ENCODE measurements at regions not wholly inside any gene's neighbourhood (a gene's known extent, or its start where the extent isn't known, plus 50 kb on each side); places are given as distances from the start of the nearest gene placed in this dataset.

DNA sequence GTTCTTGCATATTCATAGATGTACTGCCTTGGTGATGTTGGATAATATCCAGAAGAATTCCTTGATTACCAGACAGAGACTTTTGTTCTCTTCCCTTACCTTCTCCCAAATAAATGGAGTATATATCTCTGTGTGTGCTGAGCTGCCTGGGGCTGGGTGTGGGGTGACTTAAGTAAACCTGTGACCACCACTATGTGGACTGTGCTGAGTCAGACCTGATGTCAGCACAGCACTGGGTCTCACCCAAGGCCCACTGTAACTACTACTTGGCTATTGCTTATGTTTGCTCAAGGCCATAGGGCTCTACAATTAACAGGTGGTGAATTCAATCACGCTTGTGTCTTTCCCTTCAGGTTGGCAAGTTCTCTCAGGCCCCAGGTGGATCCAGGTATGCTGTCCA is 145.7 kb upstream of the MDGA2 start:
- no peak for DNase-seq (ENCODE audit: insufficient read length, low spot score)
- FAIRE-seq, result no peak

DNA sequence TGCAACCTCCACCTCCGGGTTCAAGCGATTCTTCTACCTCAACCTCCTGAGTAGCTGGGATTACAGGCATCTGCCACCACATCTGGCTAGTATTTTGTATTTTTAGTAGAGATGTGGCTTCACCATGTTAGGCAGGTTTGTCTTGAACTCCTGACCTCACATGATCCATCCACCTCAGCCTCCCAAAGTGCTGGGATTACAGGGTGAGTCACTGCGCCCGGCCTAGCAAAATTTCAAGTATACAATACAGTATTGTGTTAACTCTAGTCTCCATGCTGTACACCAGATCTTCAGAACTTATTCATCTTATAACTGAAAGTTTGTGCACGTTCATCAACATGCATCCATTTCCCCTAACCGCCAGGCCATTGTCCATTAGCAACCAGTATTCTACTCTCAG is 115.1 kb upstream of the MDGA2 start:
- no peak for FAIRE-seq
- DNase-seq (ENCODE audit: insufficient read length, low spot score), result no peak

- FAIRE-seq (no peak), DNase-seq (ENCODE audit: insufficient read length, low spot score) (no peak)
These were observed 109.7 kb upstream of the MDGA2 start for GRCh38 chr14:47785058-47785457.

- no peak for FAIRE-seq
- no peak for DNase-seq (ENCODE audit: insufficient read length, low spot score)
These were observed 103.2 kb upstream of the MDGA2 start for GRCh38 chr14:47778631-47779030.

DNA sequence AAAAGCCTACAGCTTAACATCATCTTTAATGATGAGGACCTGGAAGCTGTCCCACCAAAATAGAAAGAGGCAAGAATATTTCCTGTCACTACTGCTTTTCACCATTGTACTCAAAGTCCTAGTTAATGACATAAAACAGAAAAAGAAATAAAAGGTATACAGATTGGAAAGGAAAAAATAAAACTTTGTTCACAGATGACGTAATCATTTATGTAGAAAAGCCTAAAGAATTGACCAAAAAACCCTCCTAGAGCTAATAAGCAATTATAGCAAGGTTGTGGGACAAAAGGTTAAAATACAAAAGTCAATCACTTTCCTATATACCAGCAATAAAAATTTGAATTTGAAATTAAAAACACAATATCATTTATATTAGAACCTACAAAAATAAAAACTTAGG is 97.2 kb upstream of the MDGA2 start:
- DNase-seq (ENCODE audit: insufficient read length, low spot score) (no peak), FAIRE-seq (no peak)

DNA sequence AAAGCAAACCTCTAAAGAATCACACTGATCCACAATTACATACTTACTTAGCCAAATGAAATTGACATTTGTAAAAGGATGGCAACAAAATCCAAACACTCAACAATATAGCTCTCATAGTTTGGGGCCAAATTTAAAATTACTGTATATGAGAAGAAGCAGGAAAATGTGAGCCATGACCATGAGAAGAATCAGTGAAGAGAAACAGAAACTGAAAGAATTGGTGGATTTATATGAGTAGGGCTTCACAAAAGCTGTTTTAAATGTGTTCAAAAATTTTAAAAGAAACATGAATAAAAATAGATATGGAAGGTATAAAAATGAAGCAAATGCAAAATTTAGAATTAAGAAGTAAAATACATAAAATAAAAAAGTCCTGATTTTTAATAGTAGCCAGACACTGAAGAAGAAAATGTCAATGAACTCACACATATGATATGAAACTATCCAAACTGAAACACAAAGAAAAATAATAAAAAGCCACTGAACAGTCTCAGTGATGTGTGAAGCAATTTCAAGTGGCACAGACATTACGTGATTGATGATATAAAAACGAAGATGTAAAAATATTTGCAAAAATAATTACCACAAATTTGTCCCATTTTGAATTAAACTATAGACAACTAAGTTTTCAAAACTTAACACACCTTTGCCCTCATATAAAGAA is 87.9 kb upstream of the MDGA2 start:
- FAIRE-seq (no peak), DNase-seq (ENCODE audit: insufficient read length, low spot score) (no peak)

- FAIRE-seq, result no peak
These were observed 71.6 kb upstream of the MDGA2 start for GRCh38 chr14:47746986-47747385.

DNA sequence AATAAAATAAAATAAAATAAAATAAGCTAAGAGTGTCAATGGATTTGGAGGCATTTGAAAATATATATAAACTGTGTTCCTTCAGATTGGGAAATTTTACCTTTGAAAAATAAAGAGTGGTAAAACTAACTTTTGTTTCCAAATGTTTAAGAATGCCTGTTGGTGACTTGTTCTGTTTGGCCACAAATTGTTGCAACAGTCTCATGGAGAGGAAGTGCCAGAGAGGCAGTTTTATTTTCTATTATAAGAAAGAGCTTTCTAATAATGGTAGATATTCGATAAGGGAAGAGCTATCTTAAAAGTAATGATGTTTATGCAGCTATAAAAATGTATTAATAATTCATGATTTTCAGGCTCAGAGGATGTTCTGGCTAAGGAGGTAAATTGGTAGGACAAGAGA is 68.8 kb upstream of the MDGA2 start:
- DNase-seq (ENCODE audit: insufficient read length, low spot score) (no peak), FAIRE-seq (no peak)

More at GRCh38 chr14:47746986-47747385, 71.6 kb upstream of the MDGA2 start:
- DNase-seq (ENCODE audit: insufficient read length, low spot score), result no peak

DNA sequence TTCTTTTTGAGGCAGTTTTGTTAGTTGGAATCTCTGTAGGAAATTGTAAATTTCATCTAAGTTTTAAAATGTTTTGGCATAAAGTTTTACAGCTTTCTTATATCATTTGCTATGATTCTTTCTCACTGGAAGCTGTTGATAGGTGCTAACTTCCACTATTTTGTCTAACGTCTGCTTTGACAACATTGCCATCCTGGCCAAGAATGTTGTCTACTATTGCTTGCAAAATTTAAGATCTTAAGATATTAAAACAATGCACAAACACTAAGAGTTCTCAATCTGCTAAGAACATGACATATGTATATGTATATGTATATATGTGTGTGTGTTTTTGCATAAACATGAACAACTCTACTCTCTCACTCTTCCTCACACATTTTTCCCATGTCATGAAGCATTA is 64.1 kb upstream of the MDGA2 start:
- DNase-seq (ENCODE audit: insufficient read length, low spot score) (no peak), FAIRE-seq (no peak)

DNA sequence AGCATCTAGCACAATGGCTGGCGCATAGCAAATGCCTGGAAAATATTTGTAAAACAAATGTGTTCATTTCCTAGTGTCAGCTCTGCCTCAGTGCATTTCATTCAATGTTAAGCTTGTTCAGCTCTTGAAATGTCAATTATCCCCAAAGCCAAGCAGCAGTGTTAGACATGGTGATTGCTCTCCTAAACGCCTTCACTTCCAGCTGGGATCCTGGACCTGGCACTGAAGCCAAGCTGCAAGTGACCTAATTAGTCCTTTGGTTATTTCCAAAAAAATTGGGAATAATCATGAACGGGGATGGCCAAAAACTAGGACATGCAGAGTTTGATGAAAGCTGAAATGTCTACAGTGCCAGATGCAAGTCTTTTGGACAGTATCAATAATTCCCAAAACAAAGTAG is 54.9 kb upstream of the MDGA2 start:
- DNase-seq (ENCODE audit: insufficient read length, low spot score) (no peak), FAIRE-seq (no peak)

Measured in GM19239 (cell line).